GM06990 (cell line): ENCODE measurements at regions not wholly inside any gene's neighbourhood (a gene's known extent, or its start where the extent isn't known, plus 50 kb on each side); places are given as distances from the start of the nearest gene placed in this dataset.
"Not testable (repeated sequence)": the region's sequence is repeated elsewhere in the genome, so short reads cannot be mapped to it uniquely, and the experiment has no call there.

Experiments used
- DNase-seq: peaks from one replicate; pipeline ENCODE4 v3.0.0-alpha.2; 2011; ENCODE audit not compliant: insufficient read length; ENCODE audit errors: extremely low read depth
- H3K27me3 ChIP-seq: replicated peaks from 2 replicates; pipeline ENCODE4 v1.6.0; 2011; ENCODE audit warnings: low read length; ENCODE audit not compliant: control insufficient read depth, insufficient read depth
- H3K36me3 ChIP-seq: 2 replicates; pipeline ENCODE4 v1.5.1; 2011; ENCODE audit warnings: low read length; ENCODE audit not compliant: control insufficient read depth, insufficient read depth
- H3K4me3 ChIP-seq: replicated peaks from 2 replicates; pipeline ENCODE4 v1.5.1; 2011; ENCODE audit warnings: low read depth, mild to moderate bottlenecking, control low read depth, low read length
- CTCF ChIP-seq: IDR thresholded peaks from 2 replicates; pipeline ENCODE4 v1.5.1; 2011; ENCODE audit warnings: low read length, control low read depth, mild to moderate bottlenecking, inconsistent platforms; ENCODE audit not compliant: insufficient read depth, poor library complexity, severe bottlenecking

- no peak for DNase-seq
- Histone ChIP-seq H3K27me3 (no peaks in the 10 kb centered on the region), H3K4me3 (no peak overlapping the region), H3K36me3 (no peaks in the 10 kb centered on the region)
- TF ChIP-seq CTCF = no peak
Measured at GRCh38 chr2:12488352-12489318, 228.1 kb upstream of the TRIB2 start.

GRCh38 chr2:12490641-12491040 is 226.1 kb upstream of the TRIB2 start:
- no peak for TF ChIP-seq CTCF

GRCh38 chr2:12492360-12492759 is 224.4 kb upstream of the TRIB2 start:
- not testable (repeated sequence) for H3K36me3 ChIP-seq, H3K27me3 ChIP-seq

More at GRCh38 chr2:12490641-12491040, 226.1 kb upstream of the TRIB2 start:
- H3K27me3 ChIP-seq = no peaks in the 10 kb centered on the region
- no peak overlapping the region for H3K4me3 ChIP-seq
- no peak for DNase-seq
- H3K36me3 ChIP-seq = no peaks in the 10 kb centered on the region

GRCh38 chr2:12493031-12493513 is 223.7 kb upstream of the TRIB2 start:
- no peak for TF ChIP-seq CTCF
- no peak for DNase-seq

More at GRCh38 chr2:12492360-12492759, 224.4 kb upstream of the TRIB2 start:
- not testable (repeated sequence) for H3K4me3 ChIP-seq, DNase-seq

GRCh38 chr2:12495247-12495868 is 221.4 kb upstream of the TRIB2 start:
- TF ChIP-seq CTCF = no peak
- H3K36me3 ChIP-seq = no peaks in the 10 kb centered on the region

More at GRCh38 chr2:12493031-12493513, 223.7 kb upstream of the TRIB2 start:
- no peaks in the 10 kb centered on the region for H3K27me3 ChIP-seq
- H3K4me3 ChIP-seq = no peak overlapping the region
- no peaks in the 10 kb centered on the region for H3K36me3 ChIP-seq

GRCh38 chr2:12498286-12498685 is 218.4 kb upstream of the TRIB2 start:
- TF ChIP-seq CTCF = no peak
- Histone ChIP-seq H3K27me3 (no peaks in the 10 kb centered on the region), H3K36me3 (no peaks in the 10 kb centered on the region), H3K4me3 (no peak overlapping the region)
- DNase-seq = no peak

More at GRCh38 chr2:12495247-12495868, 221.4 kb upstream of the TRIB2 start:
- no peak overlapping the region for H3K4me3 ChIP-seq
- H3K27me3 ChIP-seq = no peaks in the 10 kb centered on the region
- no peak for DNase-seq
